Tibial nerve (tissue), 4 donors: ENCODE measurements at regions not wholly inside any gene's neighbourhood (a gene's known extent, or its start where the extent isn't known, plus 50 kb on each side); places are given as distances from the start of the nearest gene placed in this dataset.

Experiments used
- DNase-seq, 2 donors: peaks; one replicate each; pipeline ENCODE4 v3.0.0-alpha.2; 2019; ENCODE audit warnings: low spot score in 2 of 2
- H3K27ac ChIP-seq, 4 donors: fragments of 200-600 bp; sonication (generic) in 3 of 4; one replicate each; pipeline ENCODE4 v1.5.1; 2017 to 2019; ENCODE audit warnings: mild to moderate bottlenecking in 1 of 4
- H3K27me3 ChIP-seq, 2 donors: fragments of 200-600 bp; sonication (generic) in 1 of 2; one replicate each; pipeline versions ENCODE4 v1.5.1 to v1.6.0; 2017 to 2019
- H3K36me3 ChIP-seq, 3 donors: fragments of 200-600 bp; sonication (generic); one replicate each; pipeline ENCODE4 v1.5.1; 2018 to 2019
- H3K4me1 ChIP-seq, 4 donors: fragments of 200-600 bp; sonication (generic) in 3 of 4; one replicate each; pipeline ENCODE4 v1.5.1; 2017 to 2019
- H3K4me3 ChIP-seq, 4 donors: fragments of 200-600 bp; sonication (generic) in 3 of 4; one replicate each; pipeline ENCODE4 v1.5.1; 2017 to 2019; ENCODE audit warnings: mild to moderate bottlenecking in 1 of 4, moderate library complexity in 1 of 4
- H3K9me3 ChIP-seq, 4 donors: fragments of 200-600 bp; sonication (generic) in 3 of 4; one replicate each; pipeline ENCODE4 v1.5.1; 2017 to 2019
- CTCF ChIP-seq, 5 experiments: fragments of 200-600 bp in 3 of 5; fragments of 450-650 bp in 2 of 5; sonication (generic) in 3 of 5; IDR thresholded peaks; one replicate each; pipeline ENCODE4 v1.5.1; 2016 to 2019; ENCODE audit warnings: antibody characterized with exemption in 5 of 5, mild to moderate bottlenecking in 3 of 5, moderate library complexity in 2 of 5
- EP300 ChIP-seq, 2 donors: sonication (generic); formaldehyde crosslinking; IDR thresholded peaks; one replicate each; pipeline ENCODE4 v1.6.1; 2017; ENCODE audit warnings: antibody characterized with exemption in 2 of 2, mild to moderate bottlenecking in 1 of 2
- POLR2A ChIP-seq, 2 donors: fragments of 450-650 bp; IDR thresholded peaks; one replicate each; pipeline ENCODE4 v1.6.1; 2017; ENCODE audit warnings: antibody characterized with exemption in 2 of 2, mild to moderate bottlenecking in 2 of 2, moderate library complexity in 2 of 2
- WGBS, 2 donors: methylation state at CpG; one replicate each; pipeline ENCODE4 v1.1.5; 2018; 5-methylcytosine and 5-hydroxymethylcytosine counted together

DNA sequence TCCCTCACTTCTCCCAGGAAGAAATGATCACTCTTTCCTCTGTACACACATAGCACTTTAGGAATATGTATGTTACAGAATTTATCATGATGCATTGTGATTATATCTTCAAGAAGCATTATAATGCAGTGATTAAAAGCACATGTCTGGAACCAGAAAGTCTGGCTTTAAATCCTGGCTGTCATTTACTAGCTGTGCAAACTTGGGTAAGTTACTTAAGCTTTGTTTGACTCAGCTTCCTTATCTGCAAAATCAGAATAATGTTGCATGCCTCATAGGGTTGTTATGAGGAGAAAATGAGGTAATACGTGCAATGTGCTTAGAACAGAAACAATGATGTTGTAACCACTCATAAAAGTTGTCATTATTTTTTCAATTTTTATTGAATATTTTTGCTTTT lies 156.3 kb upstream of the ZKSCAN2 start:
- DNase-seq = no peak
- Histone ChIP-seq H3K36me3 (no peaks in the 10 kb centered on the region), H3K4me1 (no peaks in the 10 kb centered on the region), H3K27me3 (no peaks in the 10 kb centered on the region), H3K9me3 (no peaks in the 10 kb centered on the region), H3K4me3 (no peak overlapping the region), H3K27ac (no peak overlapping the region)
- 68 to 75% methylated on average over 1 of the region's 1 CpG for WGBS, 2 donors
- no peak for TF ChIP-seq EP300 (IDR thresholded peaks at IDR 0.05)
- TF ChIP-seq CTCF (IDR thresholded peaks at IDR 0.05) = no peak
- TF ChIP-seq POLR2A (IDR thresholded peaks at IDR 0.05) = no peak

DNA sequence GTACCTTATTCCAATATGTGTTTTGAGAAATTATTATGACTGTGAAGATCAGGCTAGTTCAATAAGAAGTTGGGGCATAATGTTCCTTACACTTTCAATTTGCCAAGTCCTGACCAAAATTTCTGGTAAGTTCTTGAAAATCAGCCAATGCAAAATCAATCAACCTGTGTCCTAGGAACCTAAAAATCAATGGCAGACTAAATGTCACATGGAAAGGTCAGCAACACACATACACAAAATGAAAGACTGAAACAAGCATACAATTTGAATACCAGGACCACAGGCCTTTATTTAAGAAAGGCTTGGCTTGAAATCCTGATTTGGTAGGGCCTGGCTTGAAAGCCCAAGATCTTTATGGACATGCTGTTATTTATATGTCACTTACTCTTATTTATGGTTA lies 155.5 kb upstream of the ZKSCAN2 start:
- H3K9me3 ChIP-seq = no peaks in the 10 kb centered on the region
- H3K4me1 ChIP-seq = no peaks in the 10 kb centered on the region
- TF ChIP-seq POLR2A (IDR thresholded peaks at IDR 0.05) (no peak), CTCF (IDR thresholded peaks at IDR 0.05) (no peak), EP300 (IDR thresholded peaks at IDR 0.05) (no peak)
- no peak for DNase-seq
- H3K4me3 ChIP-seq = no peak overlapping the region
- H3K27me3 ChIP-seq = no peaks in the 10 kb centered on the region
- no peak overlapping the region for H3K27ac ChIP-seq
- no peaks in the 10 kb centered on the region for H3K36me3 ChIP-seq

DNA sequence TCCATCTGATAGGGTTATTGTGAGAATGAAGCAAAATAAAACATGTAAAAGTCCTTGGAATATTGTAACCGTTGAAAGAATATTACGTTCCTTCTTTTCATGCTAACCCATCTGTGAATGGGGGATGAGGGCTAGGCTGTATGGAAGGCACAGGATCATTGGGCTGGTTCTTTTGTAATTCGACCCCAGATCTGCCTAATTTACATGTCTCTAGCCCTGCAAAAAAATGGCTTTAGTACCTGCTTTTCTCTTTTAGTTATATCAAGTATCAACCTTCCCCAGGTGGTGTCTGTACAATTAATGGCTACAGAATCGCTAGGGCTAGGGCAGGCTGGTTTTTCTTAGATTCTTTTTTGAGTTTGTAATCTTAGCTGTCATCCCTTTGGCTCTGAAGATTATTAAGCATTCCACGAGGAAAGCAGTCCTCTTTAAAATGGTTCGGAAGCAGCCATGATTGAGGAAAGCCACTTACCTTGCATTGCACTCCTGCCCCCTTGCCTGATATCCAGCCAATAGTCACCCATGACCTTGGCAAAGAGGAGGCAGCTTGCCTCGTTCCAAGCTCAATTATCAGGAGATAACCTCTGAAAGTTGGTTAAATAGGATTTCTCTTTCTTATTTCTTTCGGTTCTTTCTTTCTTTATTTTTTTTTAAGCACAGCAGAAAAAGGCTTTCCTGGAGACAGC lies 153.9 kb upstream of the ZKSCAN2 start:
- Histone ChIP-seq H3K4me1 (no peaks in the 10 kb centered on the region), H3K4me3 (no peak overlapping the region), H3K9me3 (no peaks in the 10 kb centered on the region), H3K27ac (no peak overlapping the region), H3K27me3 (no peaks in the 10 kb centered on the region), H3K36me3 (no peaks in the 10 kb centered on the region)
- WGBS, 2 donors = 55 to 57% methylated on average over 8 of the region's 8 CpGs
- TF ChIP-seq CTCF (IDR thresholded peaks at IDR 0.05) (no peak), EP300 (IDR thresholded peaks at IDR 0.05) (no peak), POLR2A (IDR thresholded peaks at IDR 0.05) (no peak)
- no peak for DNase-seq

- H3K4me3 ChIP-seq = no peak overlapping the region
- no peaks in the 10 kb centered on the region for H3K27me3 ChIP-seq
- no peak for DNase-seq
- H3K9me3 ChIP-seq = peaks cover 0 to 16% (median 0%) of the 10 kb centered on the region in 4 donors
- H3K36me3 ChIP-seq = no peaks in the 10 kb centered on the region
- H3K27ac ChIP-seq = no peak overlapping the region
- TF ChIP-seq POLR2A (IDR thresholded peaks at IDR 0.05) (no peak), EP300 (IDR thresholded peaks at IDR 0.05) (no peak), CTCF (IDR thresholded peaks at IDR 0.05) (no peak)
- H3K4me1 ChIP-seq = no peaks in the 10 kb centered on the region
- WGBS, 2 donors = 92 to 100% methylated on average over 1 of the region's 1 CpG
These were observed 146.2 kb upstream of the ZKSCAN2 start for GRCh38 chr16:25403852-25404251.

DNA sequence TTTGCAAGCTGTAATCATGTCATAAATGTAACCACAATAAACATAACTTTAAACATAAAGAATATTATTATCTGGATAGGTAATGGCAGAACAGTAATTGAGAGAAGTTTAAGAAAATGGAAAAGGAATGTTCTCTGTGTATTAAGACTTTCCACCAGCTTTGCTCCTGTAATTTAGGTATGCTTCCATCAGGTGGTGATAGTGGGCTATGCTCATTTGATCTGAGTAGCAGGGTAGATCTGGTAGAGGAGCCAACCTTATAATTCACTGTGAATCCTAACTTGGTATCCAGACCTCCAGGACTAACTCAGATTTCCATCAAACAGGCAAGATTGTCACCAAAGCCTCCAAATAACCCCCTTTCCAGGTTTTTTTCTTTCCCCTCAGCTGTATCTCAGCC lies 137.9 kb upstream of the ZKSCAN2 start:
- DNase-seq = no peak
- H3K36me3 ChIP-seq = no peaks in the 10 kb centered on the region
- H3K27ac ChIP-seq = no peak overlapping the region
- H3K27me3 ChIP-seq = no peaks in the 10 kb centered on the region
- no peaks in the 10 kb centered on the region for H3K4me1 ChIP-seq
- H3K9me3 ChIP-seq = peaks cover 0 to 40% (median 0%) of the 10 kb centered on the region in 4 donors
- no peak overlapping the region for H3K4me3 ChIP-seq
- TF ChIP-seq CTCF (IDR thresholded peaks at IDR 0.05) (no peak), EP300 (IDR thresholded peaks at IDR 0.05) (no peak), POLR2A (IDR thresholded peaks at IDR 0.05) (no peak)
